Transverse colon (tissue), 4 donors: ENCODE measurements at regions not wholly inside any gene's neighbourhood (a gene's known extent, or its start where the extent isn't known, plus 50 kb on each side); places are given as distances from the start of the nearest gene placed in this dataset.
A peak's percentile ranks its signal among the peaks of the same experiment; 100 is the strongest.

Experiments used
- DNase-seq: peaks from one replicate; pipeline ENCODE4 v3.0.0-alpha.2; 2019
- H3K27ac ChIP-seq, 4 donors: fragments of 200-600 bp; sonication (generic); 2 replicates each; pipeline ENCODE4 v1.5.1; 2016 to 2018; ENCODE audit warnings: inconsistent platforms in 4 of 4
- H3K27me3 ChIP-seq: fragments of 200-600 bp; sonication (generic); 2 replicates; pipeline ENCODE4 v1.5.1; 2017; ENCODE audit warnings: inconsistent platforms
- H3K36me3 ChIP-seq, 4 donors: fragments of 200-600 bp; sonication (generic); 2 replicates each; pipeline ENCODE4 v1.5.1; 2017 to 2019; ENCODE audit warnings: inconsistent platforms in 4 of 4
- H3K4me1 ChIP-seq, 4 donors: fragments of 200-600 bp; sonication (generic); 2 replicates each; pipeline ENCODE4 v1.5.1; 2017 to 2020; ENCODE audit warnings: inconsistent platforms in 4 of 4
- H3K4me3 ChIP-seq, 4 donors: fragments of 200-600 bp; sonication (generic); 1 replicate in 1 of 4; 2 replicates in 3 of 4; pipeline versions ENCODE4 v1.5.1 to v1.6.1; 2017 to 2019; ENCODE audit warnings: inconsistent platforms in 4 of 4
- H3K9me3 ChIP-seq, 2 donors: fragments of 200-600 bp; sonication (generic); 2 replicates each; pipeline ENCODE4 v1.5.1; 2017 to 2019; ENCODE audit warnings: inconsistent platforms in 2 of 2
- CTCF ChIP-seq, 5 experiments: fragments of 200-600 bp in 3 of 5; fragments of 450-650 bp in 2 of 5; sonication (generic) in 3 of 5; IDR thresholded peaks; 1 replicate in 2 of 5; 2 replicates in 3 of 5; pipeline ENCODE4 v1.5.1; 2016 to 2017; ENCODE audit warnings: antibody characterized with exemption in 5 of 5, inconsistent platforms in 3 of 5, mild to moderate bottlenecking in 2 of 5, moderate library complexity in 1 of 5
- EP300 ChIP-seq: sonication (generic); formaldehyde crosslinking; IDR thresholded peaks from one replicate; pipeline ENCODE4 v1.6.1; 2017; ENCODE audit warnings: antibody characterized with exemption, low read depth
- POLR2A ChIP-seq: fragments of 450-650 bp; IDR thresholded peaks from one replicate; pipeline ENCODE4 v1.6.1; 2016; ENCODE audit warnings: antibody characterized with exemption, mild to moderate bottlenecking, moderate library complexity
- POLR2AphosphoS5 ChIP-seq, 3 donors: sonication (generic); formaldehyde crosslinking; IDR thresholded peaks; one replicate each; pipeline ENCODE4 v1.6.1; 2016; ENCODE audit warnings: antibody characterized with exemption in 3 of 3
- WGBS, 2 donors: methylation state at CpG; one replicate each; pipeline ENCODE4 v1.1.5; 2018; ENCODE audit warnings: low coverage in 1 of 2; 5-methylcytosine and 5-hydroxymethylcytosine counted together
- in situ Hi-C, 4 donors: fragments of 200-750 bp; cut with MboI; loops; one replicate each; pipeline versions ENCODE4 v1.15.0 to v1.15.1; 2017; ENCODE audit warnings: low sequenced_read_pairs in 3 of 4, low pct_ligation_motif_present in 1 of 4, low pct_unique_long_range_greater_than_20kb in 1 of 4
- intact Hi-C: fragments of 100-400 bp; cut with DNase I; formaldehyde crosslinking; loops from one replicate; pipeline ENCODE4 v1.15.1; 2023; ENCODE audit warnings: low total_unique reads

DNA sequence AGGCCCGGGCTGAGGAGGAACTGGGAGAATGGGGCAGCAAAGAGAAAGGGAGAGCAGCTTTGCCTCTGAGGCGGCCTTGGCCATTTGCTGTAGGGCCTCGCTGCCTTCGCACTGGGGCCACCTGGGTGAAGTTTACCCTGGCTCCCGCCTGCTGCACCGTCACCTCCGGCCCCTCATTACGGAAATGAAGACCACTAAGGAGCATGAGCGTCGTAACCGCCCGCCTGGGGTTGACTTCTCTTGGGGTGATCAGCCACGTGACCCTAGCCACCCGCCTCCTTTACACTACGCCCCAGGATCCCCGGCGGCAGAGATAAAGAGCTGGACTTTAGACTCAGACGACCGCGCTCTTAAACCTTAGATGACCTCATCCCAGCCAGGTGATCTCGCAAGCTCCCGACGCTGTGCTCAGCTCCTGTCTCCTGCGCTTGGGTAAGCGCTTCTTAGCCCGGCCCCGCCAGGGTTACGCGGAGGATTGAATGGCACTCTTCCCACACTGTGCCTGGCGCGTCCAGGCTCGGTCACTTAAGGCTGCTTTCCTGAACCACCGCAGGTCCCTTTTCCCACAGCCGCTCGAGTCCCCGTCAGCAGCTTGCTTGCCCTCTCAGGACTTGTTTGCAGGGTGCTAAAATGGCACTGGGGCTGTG is 107.9 kb upstream of the LARP1 start:
- intact Hi-C loops: no loop called here
- WGBS, 2 donors: 9 to 15% methylated on average over 4 to 28 of the region's 36 CpGs
- Histone ChIP-seq H3K36me3 (no peaks in the 10 kb centered on the region), H3K9me3 (no peaks in the 10 kb centered on the region), H3K27me3 (no peaks in the 10 kb centered on the region), H3K4me1 (peaks cover 7 to 18% (median 14%) of the 10 kb centered on the region in 4 donors), H3K27ac (peak overlapping the region in 1 of 4 donors; percentile 14), H3K4me3 (peak overlapping the region in 3 of 4 donors; percentile 10 to 50 (median 11))
- DNase-seq: peak; percentile 78
- in situ Hi-C loops: loop anchor here in 3 of 4 donors (5.0 kb wide), 1 partner anchor 165 kb away; no protein-coding TSS in a partner anchor
- TF ChIP-seq POLR2AphosphoS5 (IDR thresholded peaks at IDR 0.05): peak in 1 of 3 donors; percentile 18
- TF ChIP-seq EP300: no peak

- no peaks in the 10 kb centered on the region for H3K27me3 ChIP-seq
- H3K4me1 ChIP-seq: peaks cover 7 to 18% (median 14%) of the 10 kb centered on the region in 4 donors
- H3K9me3 ChIP-seq: no peaks in the 10 kb centered on the region
- TF ChIP-seq POLR2AphosphoS5 (IDR thresholded peaks at IDR 0.05): no peak
- TF ChIP-seq POLR2A: no peak
- TF ChIP-seq CTCF (IDR thresholded peaks at IDR 0.05): no peak
- no peak overlapping the region for H3K27ac ChIP-seq
- intact Hi-C loops: no loop called here
- H3K4me3 ChIP-seq: peak overlapping the region in 2 of 4 donors; percentile 11 to 50
- no peak for DNase-seq
- 49 to 51% methylated on average over 5 to 24 of the region's 24 CpGs for WGBS, 2 donors
- in situ Hi-C loops: loop anchor here in 3 of 4 donors (5.0 kb wide), 1 partner anchor 166 kb away; no protein-coding TSS in a partner anchor
- no peaks in the 10 kb centered on the region for H3K36me3 ChIP-seq
These were observed 108.4 kb upstream of the LARP1 start for GRCh38 chr5:154646745-154647113.

DNA sequence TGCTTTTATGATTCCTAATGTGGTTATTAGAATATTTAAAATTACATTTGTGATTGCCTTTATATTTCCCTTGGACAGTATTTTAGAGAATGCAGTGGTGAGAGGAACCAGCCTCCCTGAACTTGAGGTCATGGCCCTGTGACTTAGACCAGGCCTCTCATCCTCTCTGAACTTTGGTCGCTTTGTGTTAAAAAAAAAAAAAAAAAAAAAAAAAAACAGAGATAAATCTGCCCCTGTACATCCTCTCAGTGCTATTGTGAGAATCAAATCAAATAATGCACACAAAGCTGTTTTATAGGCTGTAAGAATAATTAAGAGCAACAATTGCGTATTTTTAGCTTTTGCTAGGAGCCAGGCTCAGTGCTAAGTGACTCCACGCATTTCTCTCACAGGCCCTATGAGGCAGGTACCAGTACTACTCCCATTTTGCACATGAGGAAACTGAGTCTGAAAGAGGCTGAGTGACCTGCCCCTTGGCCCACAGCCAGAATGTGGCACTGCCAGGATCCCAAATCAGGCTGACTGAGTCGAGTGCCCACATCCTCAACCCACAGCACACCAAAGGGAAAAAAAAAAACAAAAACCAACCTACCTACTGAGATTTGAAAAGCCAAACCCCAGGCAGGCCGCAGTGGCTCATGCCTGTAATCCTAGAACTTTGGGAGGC is 110.3 kb upstream of the LARP1 start:
- H3K4me3 ChIP-seq: no peak overlapping the region
- no peaks in the 10 kb centered on the region for H3K9me3 ChIP-seq
- 92 to 100% methylated on average over 2 to 5 of the region's 5 CpGs for WGBS, 2 donors
- H3K27ac ChIP-seq: no peak overlapping the region
- H3K27me3 ChIP-seq: peaks cover 2% of the 10 kb centered on the region
- peaks cover 7 to 18% (median 14%) of the 10 kb centered on the region in 4 donors for H3K4me1 ChIP-seq
- H3K36me3 ChIP-seq: no peaks in the 10 kb centered on the region
- DNase-seq: no peak
- in situ Hi-C loops (loop anchor here in 3 of 4 donors (5.0 kb wide), 1 partner anchor 167 kb away; no protein-coding TSS in a partner anchor), intact Hi-C loops (no loop called here)
- TF ChIP-seq EP300 (no peak), POLR2A (no peak), CTCF (IDR thresholded peaks at IDR 0.05) (no peak), POLR2AphosphoS5 (IDR thresholded peaks at IDR 0.05) (no peak)

DNA sequence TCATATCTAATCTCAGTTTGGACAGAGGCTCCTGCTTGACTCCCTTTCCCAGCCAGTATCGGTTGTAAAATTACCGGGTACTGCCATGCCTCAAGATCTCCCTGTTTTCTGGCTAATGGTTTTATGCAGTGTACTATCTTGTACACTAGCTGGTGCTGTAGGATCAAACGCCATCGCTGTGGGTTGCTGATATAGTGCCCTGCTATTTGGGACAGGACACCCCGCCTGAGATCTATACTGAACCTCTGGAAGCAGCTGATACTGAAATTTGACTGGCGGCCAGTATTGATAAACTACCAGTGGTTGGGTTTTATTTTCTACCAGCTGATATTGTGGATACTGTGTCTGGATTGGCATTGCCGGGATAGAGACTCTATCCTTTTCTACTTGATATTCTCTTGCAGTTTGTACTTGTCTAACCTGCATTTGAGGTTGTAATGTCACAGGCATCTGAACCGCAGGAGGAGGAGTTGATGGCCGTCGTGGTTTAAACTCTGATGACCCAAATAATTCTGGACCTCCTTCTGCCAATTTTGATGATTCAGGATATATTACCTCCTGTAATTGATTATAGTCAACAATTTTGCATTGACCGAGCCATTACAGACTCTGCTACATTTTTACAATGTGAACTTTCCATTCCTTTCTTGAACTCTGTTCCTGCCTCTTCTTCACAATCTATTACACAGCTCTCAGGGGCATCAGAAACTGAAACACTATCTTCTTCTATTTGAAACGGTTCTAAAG is 112.5 kb upstream of the LARP1 start:
- no peak overlapping the region for H3K4me3 ChIP-seq
- DNase-seq: no peak
- H3K27me3 ChIP-seq: peaks cover 2% of the 10 kb centered on the region
- no peak overlapping the region for H3K27ac ChIP-seq
- 46 to 51% methylated on average over 5 to 12 of the region's 12 CpGs for WGBS, 2 donors
- H3K4me1 ChIP-seq: peaks cover 5 to 10% (median 8%) of the 10 kb centered on the region in 4 donors
- peak; percentile 38 to 53 (median 44) for TF ChIP-seq CTCF (IDR thresholded peaks at IDR 0.05)
- TF ChIP-seq EP300: no peak
- no peaks in the 10 kb centered on the region for H3K36me3 ChIP-seq
- H3K9me3 ChIP-seq: no peaks in the 10 kb centered on the region
- in situ Hi-C loops (no loop called here), intact Hi-C loops (no loop called here)
